A549 (cell line): ENCODE measurements at regions not wholly inside any gene's neighbourhood (a gene's known extent, or its start where the extent isn't known, plus 50 kb on each side); places are given as distances from the start of the nearest gene placed in this dataset.

Experiments used
- ATAC-seq, 2 experiments: fragments of 200-7000 bp in 1 of 2; fragments of >200 bp in 1 of 2; cut with Nextera tagmentation in 1 of 2; cut with Tn5 transposase in 1 of 2; 3 replicates each; pipeline versions ENCODE4 v1.8.0 to v1.9.1; 2018 to 2020; ENCODE audit warnings: mild to moderate bottlenecking in 1 of 2, moderate library complexity in 1 of 2
- CTCF ChIA-PET: fragments of 300-600 bp; sonication (Branson Sonifier 250); formaldehyde crosslinking; extraction: SDS; loops from one replicate; lab custom pipeline; 2021; ENCODE audit warnings: antibody characterized with exemption, inconsistent platforms; lab: Yijun Ruan, JAX
- POLR2A ChIA-PET: fragments of 350-600 bp; formaldehyde crosslinking; extraction: SDS; loops from one replicate; lab custom pipeline; 2021; ENCODE audit warnings: antibody characterized with exemption, inconsistent platforms; lab: Yijun Ruan, JAX
- DNase-seq, 2 experiments: peaks; one replicate each; pipeline versions ENCODE4 v3.0.0 to v3.0.0-alpha.2; 2011 to 2016; ENCODE audit warnings: low read depth in 1 of 2, low spot score in 1 of 2
- FAIRE-seq: peaks from 2 replicates; lab custom pipeline; 2011; peaks lifted over from hg19 to GRCh38; lab: Jason Lieb, UNC
- H3K27ac ChIP-seq, 2 experiments: fragments of >200 bp; sonication (Bioruptor Twin); formaldehyde crosslinking; 3 replicates each; pipeline ENCODE4 v1.5.1; 2016 to 2017
- H3K4me1 ChIP-seq: fragments of >200 bp; sonication (Bioruptor Twin); formaldehyde crosslinking; 3 replicates; pipeline ENCODE4 v1.6.1; 2016
- H3K4me2 ChIP-seq: fragments of >200 bp; sonication (Bioruptor Twin); formaldehyde crosslinking; 3 replicates; pipeline ENCODE4 v1.6.1; 2016
- H3K4me3 ChIP-seq: fragments of >200 bp; sonication (Bioruptor Twin); formaldehyde crosslinking; 3 replicates; pipeline ENCODE4 v1.5.1; 2016
- H3K9me3 ChIP-seq: fragments of >200 bp; sonication (Bioruptor Twin); formaldehyde crosslinking; 3 replicates; pipeline ENCODE4 v1.6.1; 2016
- CBX2 ChIP-seq: fragments of 200-600 bp; sonication (generic); IDR thresholded peaks from 2 replicates; pipeline ENCODE4 v1.6.1; 2016; ENCODE audit warnings: low read depth, mild to moderate bottlenecking, borderline replicate concordance
- CEBPB ChIP-seq, 2 experiments: fragments of >200 bp in 1 of 2; sonication (Bioruptor Twin) in 1 of 2; formaldehyde crosslinking in 1 of 2; IDR thresholded peaks; 2 replicates each; pipeline ENCODE4 v1.6.1; 2012 to 2016
- FOSL2 ChIP-seq, 2 experiments: fragments of 450-650 bp in 1 of 2; fragments of >200 bp in 1 of 2; sonication (Bioruptor Twin) in 1 of 2; formaldehyde crosslinking; IDR thresholded peaks; 2 replicates each; pipeline versions ENCODE4 v1.5.0 to v1.6.1; 2016 to 2020; ENCODE audit warnings: mild to moderate bottlenecking in 1 of 2, moderate library complexity in 1 of 2
- GATA3 ChIP-seq: IDR thresholded peaks from 2 replicates; pipeline ENCODE4 v1.6.1; 2012; ENCODE audit warnings: borderline replicate concordance
- HDAC2 ChIP-seq: fragments of 200-600 bp; sonication (generic); IDR thresholded peaks from 2 replicates; pipeline ENCODE4 v1.6.1; 2016
- HES2 ChIP-seq: fragments of >200 bp; sonication (Bioruptor Twin); formaldehyde crosslinking; IDR thresholded peaks from 2 replicates; pipeline ENCODE4 v1.6.1; 2016
- HEYL ChIP-seq: fragments of 250-450 bp; sonication (Bioruptor Pico); IDR thresholded peaks from 2 replicates; pipeline ENCODE4 v1.8.0; 2021; ENCODE audit warnings: mild to moderate bottlenecking, moderate library complexity
- HOXB13 ChIP-seq: fragments of 250-450 bp; sonication (Bioruptor Pico); IDR thresholded peaks from 2 replicates; pipeline ENCODE4 v1.5.0; 2020; ENCODE audit warnings: low read depth, mild to moderate bottlenecking, moderate library complexity
- HOXB5 ChIP-seq: fragments of 250-450 bp; sonication (Bioruptor Pico); IDR thresholded peaks from 2 replicates; pipeline ENCODE4 v1.5.0; 2020; ENCODE audit warnings: mild to moderate bottlenecking, moderate library complexity
- KDM5A ChIP-seq: fragments of 200-600 bp; sonication (generic); IDR thresholded peaks from 2 replicates; pipeline ENCODE4 v1.6.1; 2016; ENCODE audit warnings: antibody characterized with exemption, mild to moderate bottlenecking
- NFE2L2 ChIP-seq: fragments of 150-350 bp; conservative IDR thresholded peaks from 2 replicates; pipeline ENCODE4 v1.6.1; 2014; ENCODE audit warnings: low read length
- POLR2A ChIP-seq: IDR thresholded peaks from 2 replicates; pipeline ENCODE4 v1.6.1; 2012; ENCODE audit warnings: mild to moderate bottlenecking, low read length
- POLR2AphosphoS2 ChIP-seq: conservative IDR thresholded peaks from 2 replicates; pipeline ENCODE4 v1.6.1; 2012; ENCODE audit warnings: low read length, improper control_type of control experiment, inconsistent platforms
- RAD21 ChIP-seq, 2 experiments: fragments of >200 bp in 1 of 2; sonication (Bioruptor Twin) in 1 of 2; formaldehyde crosslinking in 1 of 2; IDR thresholded peaks in 1 of 2; conservative IDR thresholded peaks in 1 of 2; 2 replicates in 1 of 2; 3 replicates in 1 of 2; pipeline ENCODE4 v1.6.1; 2012 to 2018; ENCODE audit warnings: inconsistent platforms in 1 of 2
- TP53 ChIP-seq: fragments of 250-450 bp; sonication (Bioruptor Pico); IDR thresholded peaks from 2 replicates; pipeline ENCODE4 v1.5.0; 2021; ENCODE audit warnings: mild to moderate bottlenecking, moderate library complexity
- ZC3H11A ChIP-seq: fragments of 450-650 bp; IDR thresholded peaks from 2 replicates; pipeline ENCODE4 v1.6.1; 2014; ENCODE audit warnings: antibody characterized with exemption, mild to moderate bottlenecking
- ZFP36 ChIP-seq: fragments of 450-650 bp; IDR thresholded peaks from 2 replicates; pipeline ENCODE4 v1.6.1; 2014; ENCODE audit warnings: borderline replicate concordance; ENCODE audit not compliant: partially characterized antibody
- ZSCAN20 ChIP-seq: fragments of 250-450 bp; sonication (Bioruptor Pico); IDR thresholded peaks from 2 replicates; pipeline ENCODE4 v1.8.0; 2022; ENCODE audit warnings: mild to moderate bottlenecking, moderate library complexity
- WGBS: methylation state at CpG from one replicate; pipeline ENCODE4 v1.1.6; 2017; ENCODE audit errors: missing lambda C conversion rate; 5-methylcytosine and 5-hydroxymethylcytosine counted together
- TF ChIP-seq, protein P1 (sequence below): fragments of >200 bp; sonication (Bioruptor Twin); formaldehyde crosslinking; IDR thresholded peaks from 3 replicates; pipeline ENCODE4 v1.6.1; 2016
- TF ChIP-seq, protein P2 (sequence below): fragments of 150-350 bp; IDR thresholded peaks from 2 replicates; pipeline ENCODE4 v1.6.1; 2014; ENCODE audit warnings: low read depth, mild to moderate bottlenecking, low read length

DNA sequence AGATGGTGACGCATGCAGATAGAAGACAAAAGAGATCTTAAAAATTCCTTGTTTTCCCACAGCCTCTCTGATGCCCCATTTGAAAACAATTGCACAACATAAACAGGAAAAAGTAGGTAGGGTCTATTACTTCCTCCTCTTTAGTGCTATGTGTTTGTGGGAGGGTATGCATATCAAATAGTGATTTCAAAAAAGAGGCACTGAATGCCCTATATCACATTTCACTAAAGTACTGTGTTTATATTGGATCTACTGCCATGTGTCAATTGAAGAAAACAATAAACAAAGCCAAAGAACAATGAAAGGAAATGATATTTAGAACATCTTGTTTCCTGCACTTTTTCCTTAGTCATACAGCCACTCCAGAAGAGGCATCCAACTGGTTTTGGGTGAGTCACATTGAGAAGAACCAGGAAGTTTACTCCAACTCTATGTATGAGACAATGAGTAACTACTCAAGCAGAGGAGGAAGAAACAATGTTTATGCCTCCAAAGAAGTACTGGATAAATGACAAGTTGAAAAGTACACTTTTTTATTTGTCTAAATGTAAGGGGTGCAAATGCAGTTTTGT is 583.6 kb downstream of the FBXO15 start:
- POLR2A ChIA-PET = no interaction called here
- Histone ChIP-seq H3K4me1 (peaks cover 4% of the 10 kb centered on the region; the same call in 1 of the 3 replicates), H3K4me3 (no peak overlapping the region), H3K4me2 (peak overlapping the region; percentile 29; the same call in 1 of the 3 replicates)
- FAIRE-seq (no peak), DNase-seq (peak in 1 of 2 experiments; percentile 64)
- TF ChIP-seq FOSL2 (IDR thresholded peaks at IDR 0.05) (no peak), FOSL2 (CRISPR knock-in tag; IDR thresholded peaks at IDR 0.05) (peak; percentile 77), CEBPB (IDR thresholded peaks at IDR 0.05) (no peak)
- TF ChIP-seq, all 56 proteins: peak for 1
- Histone ChIP-seq H3K9me3 (no peaks in the 10 kb centered on the region), H3K27ac (peak overlapping the region in 1 of 2 experiments; percentile 33; a peak in 1 of 6 replicates)
- peak; percentile 79 to 83; a peak in 5 of 6 replicates for ATAC-seq
- CTCF ChIA-PET = interaction anchor here (1.0 kb wide), 1 partner anchor 16 kb away, joined by 3 read pairs; no protein-coding TSS in a partner anchor
- 95% methylated on average over 1 of the region's 1 CpG for WGBS

DNA sequence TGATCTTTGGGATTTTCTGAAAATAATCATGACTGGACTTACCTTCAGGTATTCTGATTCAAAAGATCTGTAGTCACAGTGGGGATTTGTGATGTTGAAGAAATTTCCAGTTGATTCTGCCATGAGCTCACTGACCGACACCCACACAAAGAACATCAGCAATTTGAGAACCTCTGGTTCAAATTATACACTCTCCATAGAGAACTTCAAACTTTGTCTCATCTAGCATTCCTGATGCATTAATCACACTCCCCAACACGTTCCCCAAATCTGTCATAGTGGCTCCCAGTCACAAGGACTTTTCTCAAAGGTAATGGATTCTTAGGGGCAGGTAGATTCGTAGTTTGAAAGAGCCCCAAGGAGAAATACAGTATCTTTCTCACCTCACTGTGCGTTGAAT is 584.3 kb downstream of the FBXO15 start:
- H3K9me3 ChIP-seq = no peaks in the 10 kb centered on the region
- FAIRE-seq (no peak), DNase-seq (no peak), ATAC-seq (no peak)
- TF ChIP-seq HOXB13 (CRISPR knock-in tag) (no peak), CBX2 (no peak), RAD21 (conservative IDR thresholded peaks at IDR 0.05 in 1 of 2, IDR thresholded peaks at IDR 0.05 in 1 of 2) (no peak), ZFP36 (no peak), GATA3 (no peak), KDM5A (no peak), POLR2AphosphoS2 (no peak), TP53 (CRISPR knock-in tag) (no peak), POLR2A (no peak), HES2 (no peak), HOXB5 (CRISPR knock-in tag) (no peak), HEYL (no peak), HDAC2 (no peak)
- TF ChIP-seq, protein P1, sequence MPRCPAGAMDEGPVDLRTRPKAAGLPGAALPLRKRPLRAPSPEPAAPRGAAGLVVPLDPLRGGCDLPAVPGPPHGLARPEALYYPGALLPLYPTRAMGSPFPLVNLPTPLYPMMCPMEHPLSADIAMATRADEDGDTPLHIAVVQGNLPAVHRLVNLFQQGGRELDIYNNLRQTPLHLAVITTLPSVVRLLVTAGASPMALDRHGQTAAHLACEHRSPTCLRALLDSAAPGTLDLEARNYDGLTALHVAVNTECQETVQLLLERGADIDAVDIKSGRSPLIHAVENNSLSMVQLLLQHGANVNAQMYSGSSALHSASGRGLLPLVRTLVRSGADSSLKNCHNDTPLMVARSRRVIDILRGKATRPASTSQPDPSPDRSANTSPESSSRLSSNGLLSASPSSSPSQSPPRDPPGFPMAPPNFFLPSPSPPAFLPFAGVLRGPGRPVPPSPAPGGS = no peak
- TF ChIP-seq, protein P2, sequence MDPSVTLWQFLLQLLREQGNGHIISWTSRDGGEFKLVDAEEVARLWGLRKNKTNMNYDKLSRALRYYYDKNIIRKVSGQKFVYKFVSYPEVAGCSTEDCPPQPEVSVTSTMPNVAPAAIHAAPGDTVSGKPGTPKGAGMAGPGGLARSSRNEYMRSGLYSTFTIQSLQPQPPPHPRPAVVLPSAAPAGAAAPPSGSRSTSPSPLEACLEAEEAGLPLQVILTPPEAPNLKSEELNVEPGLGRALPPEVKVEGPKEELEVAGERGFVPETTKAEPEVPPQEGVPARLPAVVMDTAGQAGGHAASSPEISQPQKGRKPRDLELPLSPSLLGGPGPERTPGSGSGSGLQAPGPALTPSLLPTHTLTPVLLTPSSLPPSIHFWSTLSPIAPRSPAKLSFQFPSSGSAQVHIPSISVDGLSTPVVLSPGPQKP = no peak
- H3K4me1 ChIP-seq = peaks cover 4% of the 10 kb centered on the region; the same call in 1 of the 3 replicates
- H3K4me3 ChIP-seq = no peak overlapping the region
- H3K4me2 ChIP-seq = no peak overlapping the region; the same call in 2 of the 3 replicates
- 68% methylated on average over 4 of the region's 4 CpGs for WGBS
- ChIA-PET POLR2A (no interaction called here), CTCF (interaction anchor here (1.0 kb wide), 1 partner anchor 16 kb away, joined by 3 read pairs; no protein-coding TSS in a partner anchor)
- peak overlapping the region in 1 of 2 experiments; percentile 33; a peak in 1 of 6 replicates for H3K27ac ChIP-seq

- no peak overlapping the region for H3K4me2 ChIP-seq
- H3K27ac ChIP-seq = no peak overlapping the region
- TF ChIP-seq ZSCAN20 (CRISPR knock-in tag) (no peak), NFE2L2 (no peak), ZC3H11A (no peak), FOSL2 (IDR thresholded peaks at IDR 0.05) (no peak), FOSL2 (CRISPR knock-in tag; IDR thresholded peaks at IDR 0.05) (no peak)
- 46% methylated on average over 3 of the region's 4 CpGs for WGBS
- H3K4me1 ChIP-seq = no peaks in the 10 kb centered on the region
- no peak for FAIRE-seq
- ATAC-seq = no peak
- H3K4me3 ChIP-seq = no peak overlapping the region
- H3K9me3 ChIP-seq = no peaks in the 10 kb centered on the region
- POLR2A ChIA-PET = no interaction called here
- CTCF ChIA-PET = no interaction called here
- no peak for DNase-seq
Observed at GRCh38 chr18:73556904-73557303, 590.7 kb downstream of the FBXO15 start.
